ENCODE measurements at regions not wholly inside any gene's neighbourhood (a gene's known extent, or its start where the extent isn't known, plus 50 kb on each side); places are given as distances from the start of the nearest gene placed in this dataset.

- Histone ChIP-seq H3K27ac (ENCODE audit: control insufficient read depth, insufficient read depth, low read length) (no peak overlapping the region), H3K9me3 (ENCODE audit: control insufficient read depth, low read depth, low read length) (no peaks in the 10 kb centered on the region), H3K27me3 (ENCODE audit: control insufficient read depth, extremely low read depth, insufficient read depth, low read length) (no peaks in the 10 kb centered on the region), H3K79me2 (ENCODE audit: control insufficient read depth, insufficient read depth, low read length) (no peaks in the 10 kb centered on the region), H3K4me3 (ENCODE audit: control insufficient read depth in 2 of 3, extremely low read depth in 1 of 3, insufficient read depth in 2 of 3, low read depth in 1 of 3, low read length in 3 of 3) (no peak overlapping the region), H3K4me1 (ENCODE audit: control insufficient read depth, extremely low read depth, insufficient read depth, low read length) (no peaks in the 10 kb centered on the region), H3K9me1 (ENCODE audit: control insufficient read depth, extremely low read depth, insufficient read depth, low read length) (no peaks in the 10 kb centered on the region), H2AFZ (ENCODE audit: control insufficient read depth, low read length) (no peak overlapping the region), H4K20me1 (ENCODE audit: control insufficient read depth, extremely low read depth, insufficient read depth, low read length) (no peaks in the 10 kb centered on the region), H3K4me2 (ENCODE audit: control insufficient read depth, extremely low read depth, insufficient read depth, low read depth, low read length) (no peak overlapping the region), H3K9ac (ENCODE audit: control insufficient read depth, extremely low read depth, insufficient read depth, low read length) (no peak overlapping the region), H3K36me3 (ENCODE audit: control insufficient read depth in 2 of 2, extremely low read depth in 1 of 2, insufficient read depth in 2 of 2, low read length in 2 of 2) (no peaks in the 10 kb centered on the region)
- DNase-seq (ENCODE audit: low read depth, low spot score) (no peak), FAIRE-seq (no peak)
- TF ChIP-seq CTCF (optimal IDR thresholded peaks at IDR 0.05 in 1 of 3, IDR thresholded peaks at IDR 0.05 in 1 of 3, conservative IDR thresholded peaks at IDR 0.05 in 1 of 3; ENCODE audit: extremely low read depth in 1 of 3, insufficient read depth in 2 of 3, low read length in 3 of 3), result no peak
- TF ChIP-seq EZH2 (IDR thresholded peaks at IDR 0.05; ENCODE audit: low read length), result no peak
- dilution Hi-C loops (cut with MboI; ENCODE audit: extremely low pct_ligation_motif_present, low sequenced_read_pairs), result no loop called here
Observed at GRCh38 chr2:83826577-83826976, 632.5 kb downstream of the SUCLG1 start.

GRCh38 chr2:83823229-83823628 lies 635.9 kb downstream of the SUCLG1 start:
- no peak for FAIRE-seq
- no peak overlapping the region for H3K9ac ChIP-seq (ENCODE audit: control insufficient read depth, extremely low read depth, insufficient read depth, low read length)
- H3K4me3 ChIP-seq (ENCODE audit: control insufficient read depth in 2 of 3, extremely low read depth in 1 of 3, insufficient read depth in 2 of 3, low read depth in 1 of 3, low read length in 3 of 3), result no peak overlapping the region
- no peaks in the 10 kb centered on the region for H4K20me1 ChIP-seq (ENCODE audit: control insufficient read depth, extremely low read depth, insufficient read depth, low read length)
- no peak for DNase-seq (ENCODE audit: low read depth, low spot score)
- no peaks in the 10 kb centered on the region for H3K36me3 ChIP-seq (ENCODE audit: control insufficient read depth in 2 of 2, extremely low read depth in 1 of 2, insufficient read depth in 2 of 2, low read length in 2 of 2)
- H3K4me2 ChIP-seq (ENCODE audit: control insufficient read depth, extremely low read depth, insufficient read depth, low read depth, low read length), result no peak overlapping the region
- dilution Hi-C loops (cut with MboI; ENCODE audit: extremely low pct_ligation_motif_present, low sequenced_read_pairs), result no loop called here
- TF ChIP-seq EZH2 (IDR thresholded peaks at IDR 0.05; ENCODE audit: low read length) (no peak), CTCF (optimal IDR thresholded peaks at IDR 0.05 in 1 of 3, IDR thresholded peaks at IDR 0.05 in 1 of 3, conservative IDR thresholded peaks at IDR 0.05 in 1 of 3; ENCODE audit: extremely low read depth in 1 of 3, insufficient read depth in 2 of 3, low read length in 3 of 3) (no peak)
- H3K4me1 ChIP-seq (ENCODE audit: control insufficient read depth, extremely low read depth, insufficient read depth, low read length), result no peaks in the 10 kb centered on the region
- H3K9me1 ChIP-seq (ENCODE audit: control insufficient read depth, extremely low read depth, insufficient read depth, low read length), result no peaks in the 10 kb centered on the region
- H3K79me2 ChIP-seq (ENCODE audit: control insufficient read depth, insufficient read depth, low read length), result no peaks in the 10 kb centered on the region
- no peaks in the 10 kb centered on the region for H3K27me3 ChIP-seq (ENCODE audit: control insufficient read depth, extremely low read depth, insufficient read depth, low read length)
- no peak overlapping the region for H3K27ac ChIP-seq (ENCODE audit: control insufficient read depth, insufficient read depth, low read length)
- no peaks in the 10 kb centered on the region for H3K9me3 ChIP-seq (ENCODE audit: control insufficient read depth, low read depth, low read length)
- H2AFZ ChIP-seq (ENCODE audit: control insufficient read depth, low read length), result no peak overlapping the region
